ENCODE measurements at regions not wholly inside any gene's neighbourhood (a gene's known extent, or its start where the extent isn't known, plus 50 kb on each side); places are given as distances from the start of the nearest gene placed in this dataset.
"Not testable (repeated sequence)": the region's sequence is repeated elsewhere in the genome, so short reads cannot be mapped to it uniquely, and the experiment has no call there.

- H3K4me1 ChIP-seq = no peaks in the 10 kb centered on the region
- ATAC-seq = no peak
- no peaks in the 10 kb centered on the region for H3K9me3 ChIP-seq
- 95% methylated on average over 16 of the region's 19 CpGs; no CpG with 5 or more reads in 1 of the 2 donors for WGBS, 2 donors (ENCODE audit: low coverage in 1 of 2)
- no peak overlapping the region for H3K4me3 ChIP-seq
- TF ChIP-seq POLR2AphosphoS5 (IDR thresholded peaks at IDR 0.05) (no peak), EP300 (IDR thresholded peaks at IDR 0.05) (no peak), CTCF (IDR thresholded peaks at IDR 0.05) (no peak), POLR2A (IDR thresholded peaks at IDR 0.05) (no peak)
- H3K36me3 ChIP-seq = no peaks in the 10 kb centered on the region
- H3K27me3 ChIP-seq = no peaks in the 10 kb centered on the region
- H3K27ac ChIP-seq = no peak overlapping the region
Observed at GRCh38 chr6:169396554-169397163, 143.0 kb upstream of the THBS2 start.

- not testable (repeated sequence) for H3K36me3 ChIP-seq, H3K27me3 ChIP-seq, H3K27ac ChIP-seq, H3K4me1 ChIP-seq, H3K9me3 ChIP-seq, ATAC-seq, H3K4me3 ChIP-seq
- 71 to 78% methylated on average over 1 to 4 of the region's 7 CpGs for WGBS, 2 donors (ENCODE audit: low coverage in 1 of 2)
Observed at GRCh38 chr6:169396009-169396539, 142.4 kb upstream of the THBS2 start.

- H3K4me3 ChIP-seq = no peak overlapping the region
- H3K36me3 ChIP-seq = no peaks in the 10 kb centered on the region
- no peak for ATAC-seq
- H3K27me3 ChIP-seq = no peaks in the 10 kb centered on the region
- 83 to 89% methylated on average over 2 to 4 of the region's 7 CpGs for WGBS, 2 donors (ENCODE audit: low coverage in 1 of 2)
- no peaks in the 10 kb centered on the region for H3K4me1 ChIP-seq
- TF ChIP-seq POLR2A (IDR thresholded peaks at IDR 0.05) = no peak
- TF ChIP-seq EP300 (IDR thresholded peaks at IDR 0.05) = no peak
- TF ChIP-seq POLR2AphosphoS5 (IDR thresholded peaks at IDR 0.05) = no peak
- no peak for TF ChIP-seq CTCF (IDR thresholded peaks at IDR 0.05)
- H3K9me3 ChIP-seq = no peaks in the 10 kb centered on the region
- no peak overlapping the region for H3K27ac ChIP-seq
Observed at GRCh38 chr6:169395080-169395805, 141.6 kb upstream of the THBS2 start.

DNA sequence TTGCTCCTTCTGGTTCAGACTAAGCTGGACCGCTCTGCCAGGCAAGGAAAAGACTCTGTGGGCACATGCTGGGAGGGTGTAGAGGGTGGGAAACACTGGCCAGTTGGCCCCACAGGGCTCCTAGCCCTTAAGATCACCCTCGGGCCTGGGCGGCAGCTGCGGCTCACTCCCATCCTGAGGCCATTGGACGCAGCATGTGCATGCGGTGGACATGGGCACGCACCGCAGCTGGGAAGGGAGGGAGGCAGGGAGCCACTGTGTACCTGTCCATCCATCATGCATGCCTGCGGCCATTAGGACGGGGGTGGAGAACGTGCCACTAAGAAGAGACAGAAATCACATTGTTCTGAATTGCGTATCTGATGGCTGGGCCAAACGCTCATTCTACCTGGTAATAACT lies 140.1 kb upstream of the THBS2 start:
- Histone ChIP-seq H3K9me3 (no peaks in the 10 kb centered on the region), H3K4me3 (no peak overlapping the region), H3K27ac (no peak overlapping the region), H3K4me1 (no peaks in the 10 kb centered on the region), H3K36me3 (no peaks in the 10 kb centered on the region), H3K27me3 (no peaks in the 10 kb centered on the region)
- ATAC-seq = no peak
- TF ChIP-seq EP300 (IDR thresholded peaks at IDR 0.05) = no peak
- TF ChIP-seq POLR2A (IDR thresholded peaks at IDR 0.05) = no peak
- TF ChIP-seq CTCF (IDR thresholded peaks at IDR 0.05) = no peak
- TF ChIP-seq POLR2AphosphoS5 (IDR thresholded peaks at IDR 0.05) = no peak
- 88 to 100% methylated on average over 3 of the region's 13 CpGs for WGBS, 2 donors (ENCODE audit: low coverage in 1 of 2)

DNA sequence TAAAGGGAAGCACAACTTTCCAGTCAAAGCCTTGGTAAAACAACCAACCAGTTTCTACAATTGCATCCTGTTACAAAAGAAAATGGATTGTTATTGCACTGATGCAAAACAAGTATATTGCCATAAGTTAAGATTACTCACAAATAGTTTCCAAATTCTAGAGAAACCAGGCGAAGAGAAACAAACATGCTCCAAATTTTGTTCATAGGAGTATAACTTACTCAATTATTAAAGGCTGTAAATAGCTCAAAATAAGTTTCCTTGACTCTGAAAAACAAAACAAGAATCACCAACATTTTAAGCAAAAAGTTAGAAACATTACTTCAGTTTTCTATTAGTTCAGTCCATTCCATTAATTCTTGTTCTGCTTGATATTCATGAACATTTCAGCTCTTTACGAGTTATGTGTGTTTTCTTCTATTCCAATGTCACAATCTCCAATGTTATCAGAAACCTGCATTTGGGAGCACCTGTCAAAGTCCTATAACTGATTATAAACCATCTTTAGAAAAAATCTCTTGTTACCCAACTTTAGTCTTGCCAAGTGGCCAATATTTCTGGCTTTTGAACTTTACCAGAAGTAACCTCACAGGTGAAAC lies 137.9 kb upstream of the THBS2 start:
- no peak overlapping the region for H3K4me3 ChIP-seq
- no peaks in the 10 kb centered on the region for H3K36me3 ChIP-seq
- H3K4me1 ChIP-seq = peaks cover 0 to 9% (median 0%) of the 10 kb centered on the region in 3 donors
- H3K27me3 ChIP-seq = no peaks in the 10 kb centered on the region
- H3K27ac ChIP-seq = no peak overlapping the region
- 85 to 93% methylated on average over 2 of the region's 2 CpGs for WGBS, 2 donors (ENCODE audit: low coverage in 1 of 2)
- no peak for TF ChIP-seq EP300 (IDR thresholded peaks at IDR 0.05)
- ATAC-seq = no peak
- H3K9me3 ChIP-seq = no peaks in the 10 kb centered on the region
